GM13976 (cell line): ENCODE measurements at regions not wholly inside any gene's neighbourhood (a gene's known extent, or its start where the extent isn't known, plus 50 kb on each side); places are given as distances from the start of the nearest gene placed in this dataset.

Experiments
- DNase-seq: peaks from one replicate; pipeline ENCODE4 v3.0.0; 2012; ENCODE audit warnings: low spot score
- in situ Hi-C: fragments of 300-500 bp; cut with MboI; formaldehyde crosslinking; loops from one replicate; pipeline ENCODE4 v1.12.0; 2022; ENCODE audit warnings: low sequenced_read_pairs, mixed read lengths, inconsistent platforms; ENCODE audit not compliant: unreplicated experiment
- TF ChIP-seq, protein P1 (sequence below): IDR thresholded peaks from 2 replicates; pipeline ENCODE4 v1.5.1; 2012; ENCODE audit warnings: borderline replicate concordance, mild to moderate bottlenecking; ENCODE audit not compliant: insufficient read depth; ENCODE audit errors: extremely low read depth, missing control alignments, control extremely low read depth

DNA sequence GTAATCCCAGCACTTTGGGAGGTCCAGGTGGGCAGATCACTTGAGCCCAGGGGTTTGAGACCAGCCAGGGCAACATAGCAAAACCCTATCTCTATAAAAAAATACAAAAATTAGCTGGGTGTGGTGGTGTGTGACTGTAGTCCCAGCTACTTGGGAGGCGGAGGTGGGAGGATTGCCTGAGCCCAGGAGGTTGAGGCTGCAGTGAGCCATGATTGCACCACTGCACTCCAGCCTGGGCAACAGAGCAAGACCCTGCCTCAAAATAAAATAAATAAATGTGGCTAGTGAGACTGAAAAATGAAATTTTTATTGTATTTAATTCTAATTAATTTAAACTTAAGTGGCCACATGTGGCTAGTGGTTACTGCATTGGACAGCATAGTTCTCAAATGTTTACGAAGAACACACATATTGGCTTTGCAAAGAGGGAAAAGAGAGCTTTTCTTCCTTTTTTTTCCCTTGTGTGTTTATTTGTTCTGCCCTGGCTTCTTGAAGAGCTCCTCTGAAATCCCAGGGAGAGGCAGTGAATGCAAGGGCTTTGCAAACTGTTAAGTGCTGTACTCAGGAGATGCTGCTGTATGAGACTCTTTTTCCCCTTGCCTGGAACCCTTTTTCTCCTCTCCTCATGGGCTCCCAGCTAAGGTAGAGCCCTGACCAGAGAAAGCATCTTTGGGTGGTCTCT is 59.0 kb upstream of the RPL11 start:
- TF ChIP-seq, protein P1, sequence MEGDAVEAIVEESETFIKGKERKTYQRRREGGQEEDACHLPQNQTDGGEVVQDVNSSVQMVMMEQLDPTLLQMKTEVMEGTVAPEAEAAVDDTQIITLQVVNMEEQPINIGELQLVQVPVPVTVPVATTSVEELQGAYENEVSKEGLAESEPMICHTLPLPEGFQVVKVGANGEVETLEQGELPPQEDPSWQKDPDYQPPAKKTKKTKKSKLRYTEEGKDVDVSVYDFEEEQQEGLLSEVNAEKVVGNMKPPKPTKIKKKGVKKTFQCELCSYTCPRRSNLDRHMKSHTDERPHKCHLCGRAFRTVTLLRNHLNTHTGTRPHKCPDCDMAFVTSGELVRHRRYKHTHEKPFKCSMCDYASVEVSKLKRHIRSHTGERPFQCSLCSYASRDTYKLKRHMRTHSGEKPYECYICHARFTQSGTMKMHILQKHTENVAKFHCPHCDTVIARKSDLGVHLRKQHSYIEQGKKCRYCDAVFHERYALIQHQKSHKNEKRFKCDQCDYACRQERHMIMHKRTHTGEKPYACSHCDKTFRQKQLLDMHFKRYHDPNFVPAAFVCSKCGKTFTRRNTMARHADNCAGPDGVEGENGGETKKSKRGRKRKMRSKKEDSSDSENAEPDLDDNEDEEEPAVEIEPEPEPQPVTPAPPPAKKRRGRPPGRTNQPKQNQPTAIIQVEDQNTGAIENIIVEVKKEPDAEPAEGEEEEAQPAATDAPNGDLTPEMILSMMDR, result no peak
- no peak for DNase-seq
- in situ Hi-C loops, result no loop called here

DNA sequence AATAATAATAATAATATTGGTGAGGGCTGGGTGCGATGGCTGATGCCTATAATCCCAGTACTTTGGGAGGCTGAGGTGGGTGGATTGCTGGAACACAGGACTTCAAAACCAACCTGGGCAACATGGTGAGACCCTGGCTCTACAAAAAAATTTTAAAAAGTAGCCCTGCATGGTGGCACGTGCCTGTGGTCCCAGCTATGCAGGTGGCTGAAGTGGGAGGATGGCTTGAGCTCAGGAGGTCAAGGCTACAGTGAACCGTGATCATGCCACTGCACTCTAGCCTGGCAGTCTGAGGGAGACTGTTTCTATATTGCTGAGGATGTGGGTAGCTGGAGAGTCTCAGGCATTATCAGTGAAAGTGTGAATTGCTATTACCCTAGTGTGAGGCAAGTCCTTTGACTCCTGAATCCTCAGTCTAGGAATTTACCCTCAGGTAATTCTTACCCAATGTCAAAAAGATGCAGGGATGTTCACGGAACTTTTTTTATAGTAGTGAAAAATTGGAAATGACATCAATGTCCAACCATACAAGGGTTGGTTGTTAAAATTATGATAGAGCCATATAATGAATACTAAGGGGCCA is 61.8 kb upstream of the RPL11 start:
- in situ Hi-C loops, result no loop called here
- TF ChIP-seq, protein P1, result no peak
- DNase-seq, result no peak

DNA sequence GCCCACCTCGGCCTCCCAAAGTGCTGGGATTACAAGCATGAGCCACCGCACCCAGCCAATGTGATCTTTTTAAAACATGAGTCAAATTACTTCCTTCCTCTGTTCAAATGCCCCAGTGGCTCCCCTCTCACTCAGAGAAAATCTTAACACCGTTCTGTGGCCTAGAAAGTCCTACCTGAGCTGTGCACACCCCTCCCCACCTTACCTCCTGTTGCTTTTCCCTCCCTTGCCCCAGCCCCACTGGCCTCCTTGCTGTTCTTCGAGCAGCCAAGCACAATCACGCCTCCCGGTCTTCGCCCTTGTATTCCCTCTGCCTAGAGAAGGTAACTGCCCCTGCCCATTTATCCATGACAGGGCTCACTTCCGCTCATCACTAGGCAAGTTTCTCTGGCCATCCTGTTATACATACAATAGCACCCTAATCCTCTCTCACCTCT is 62.6 kb upstream of the RPL11 start:
- no peak for DNase-seq
- TF ChIP-seq, protein P1, result no peak
- in situ Hi-C loops, result no loop called here

DNA sequence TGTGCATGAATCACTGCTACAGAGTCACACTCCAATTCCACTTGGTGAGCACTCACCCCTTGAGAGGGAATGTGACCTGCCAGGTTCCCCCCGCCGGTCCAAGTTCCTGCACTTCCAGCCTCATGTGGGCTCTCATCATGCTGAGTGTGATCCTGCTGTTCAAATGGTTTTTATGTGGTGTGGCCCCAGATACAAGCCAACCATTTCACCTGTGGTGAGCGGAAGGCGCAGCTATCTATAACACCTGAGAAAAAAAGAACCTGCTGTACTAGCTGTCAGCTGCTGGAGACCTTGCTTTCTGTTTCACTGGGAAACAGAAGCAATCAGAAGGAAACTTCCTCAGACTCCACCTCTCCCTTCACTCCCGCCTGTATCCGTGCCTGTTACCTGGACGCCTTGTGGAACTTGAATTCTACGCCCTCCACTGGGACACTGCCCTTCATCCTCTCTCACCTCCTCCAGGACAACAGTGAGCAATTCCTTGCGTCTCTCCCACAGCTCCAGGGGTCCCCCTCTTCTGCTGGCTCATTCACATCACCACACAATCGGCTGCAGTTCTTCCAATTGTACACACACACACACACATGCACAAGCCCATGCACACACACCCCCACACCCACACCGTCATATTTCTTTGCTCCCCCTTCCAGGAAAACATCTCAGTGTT is 64.4 kb upstream of the RPL11 start:
- in situ Hi-C loops, result no loop called here
- DNase-seq, result peak; percentile 55
- TF ChIP-seq, protein P1, result no peak

DNA sequence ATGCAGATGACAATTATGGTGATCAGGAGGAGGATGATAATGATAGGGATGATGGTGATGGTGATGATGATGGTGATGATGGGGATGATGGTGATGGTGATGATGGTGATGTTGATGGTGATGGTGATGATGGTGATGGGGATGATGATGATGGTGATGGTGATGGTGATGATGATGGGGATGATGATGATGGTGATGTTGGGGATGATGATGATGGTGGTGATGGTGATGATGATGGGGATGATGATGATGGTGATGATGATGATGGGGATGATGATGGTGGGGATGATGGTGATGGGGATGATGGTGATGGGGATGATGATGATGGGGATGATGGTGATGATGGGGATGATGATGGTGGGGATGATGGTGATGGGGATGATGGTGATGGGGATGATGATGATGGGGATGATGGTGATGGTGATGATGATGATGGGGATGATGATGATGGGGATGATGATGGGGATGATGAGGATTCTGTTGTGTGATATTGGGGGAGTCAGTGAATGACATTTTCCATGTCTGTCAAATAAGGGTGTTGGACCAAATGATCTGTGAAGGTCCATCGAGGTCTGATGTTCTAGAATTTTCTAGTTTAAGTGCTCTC is 65.6 kb upstream of the RPL11 start:
- in situ Hi-C loops, result no loop called here
- no peak for DNase-seq
- TF ChIP-seq, protein P1, result no peak

DNA sequence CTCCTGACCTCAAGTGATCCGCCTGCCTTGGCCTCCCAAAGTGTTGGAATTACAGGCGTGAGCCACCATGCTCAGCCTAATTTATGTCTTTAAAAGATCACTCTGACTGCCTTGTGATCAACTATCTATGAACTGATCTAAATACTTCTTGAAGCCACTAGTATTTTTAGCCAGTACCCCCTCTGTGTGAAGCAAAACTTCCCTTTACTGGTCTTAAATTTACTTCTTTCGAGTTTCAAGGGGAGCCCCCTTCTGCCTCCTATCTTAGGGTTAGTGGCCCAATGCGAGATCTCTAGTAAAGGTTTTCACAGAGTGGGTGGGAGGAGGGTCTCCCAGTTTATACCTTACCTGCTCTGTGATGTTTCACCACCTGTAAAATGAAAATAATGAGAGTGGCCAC is 66.1 kb upstream of the RPL11 start:
- DNase-seq, result peak; percentile 63
- TF ChIP-seq, protein P1, result no peak
- in situ Hi-C loops, result no loop called here
